HG02588 (cell line): ENCODE measurements at regions not wholly inside any gene's neighbourhood (a gene's known extent, or its start where the extent isn't known, plus 50 kb on each side); places are given as distances from the start of the nearest gene placed in this dataset.
"Not testable (repeated sequence)": the region's sequence is repeated elsewhere in the genome, so short reads cannot be mapped to it uniquely, and the experiment has no call there.

Source experiments
- ATAC-seq: cut with Tn5 transposase; IDR thresholded peaks from one replicate; pipeline ENCODE4 v1.9.1; 2021; ENCODE audit warnings: mild to moderate bottlenecking, moderate library complexity; ENCODE audit not compliant: unreplicated experiment

DNA sequence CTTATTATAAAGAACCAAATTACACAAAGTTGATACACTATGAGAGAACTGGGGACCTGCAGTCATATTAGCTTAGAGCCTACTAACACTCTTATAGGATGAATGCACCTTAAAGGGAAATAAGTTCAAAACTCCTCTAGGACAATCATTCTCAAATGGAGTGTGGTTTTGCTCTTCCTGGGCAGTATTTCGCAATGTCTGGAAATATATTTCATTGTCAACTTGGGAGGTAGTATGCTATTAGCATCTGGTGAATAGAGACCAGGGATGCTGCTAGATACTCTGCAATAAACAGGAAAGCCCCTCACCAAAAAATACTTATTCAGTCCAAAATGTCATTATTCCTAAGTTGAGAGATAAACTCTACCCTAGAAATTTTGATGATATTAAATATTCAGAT, 451.4 kb upstream of the ARPP21 start:
- no peak for ATAC-seq

DNA sequence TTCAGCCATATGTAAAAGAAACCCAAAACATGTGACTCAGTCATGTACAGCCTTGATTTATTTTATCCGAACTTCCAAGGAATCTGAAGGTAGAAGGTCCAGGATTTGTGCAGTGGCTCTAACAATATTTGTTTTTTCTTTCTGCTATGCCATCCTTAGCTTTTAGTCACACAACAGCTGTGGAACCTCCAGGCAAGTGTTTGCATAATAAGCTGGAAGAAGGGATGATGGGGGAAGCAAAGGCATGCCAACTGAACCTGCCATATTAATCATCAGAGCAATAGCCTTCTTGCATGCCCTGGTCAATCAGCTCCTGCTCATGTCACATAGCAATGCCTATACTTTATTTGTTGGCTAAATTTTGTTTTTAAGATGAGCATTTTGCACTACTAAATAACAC, 444.7 kb upstream of the ARPP21 start:
- ATAC-seq: no peak

DNA sequence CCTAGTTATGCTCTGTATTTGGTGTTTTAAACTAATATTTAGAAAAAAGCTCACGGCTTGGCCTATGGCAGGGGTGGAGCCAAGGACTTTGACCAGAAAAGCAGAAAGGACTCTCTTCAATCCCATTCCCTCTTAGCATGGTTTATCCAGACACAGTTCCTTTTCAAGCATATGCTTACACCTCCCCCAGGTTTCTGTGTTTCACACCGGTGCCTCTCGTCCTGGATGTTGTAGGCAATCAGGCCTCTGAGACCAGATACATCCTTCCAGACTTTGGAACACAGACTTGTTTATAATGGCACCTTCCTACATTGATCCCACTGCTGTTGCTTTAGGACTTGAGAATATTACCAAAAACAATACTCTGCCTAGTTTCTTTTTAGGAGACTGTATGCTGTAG, 440.5 kb upstream of the ARPP21 start:
- ATAC-seq: no peak

DNA sequence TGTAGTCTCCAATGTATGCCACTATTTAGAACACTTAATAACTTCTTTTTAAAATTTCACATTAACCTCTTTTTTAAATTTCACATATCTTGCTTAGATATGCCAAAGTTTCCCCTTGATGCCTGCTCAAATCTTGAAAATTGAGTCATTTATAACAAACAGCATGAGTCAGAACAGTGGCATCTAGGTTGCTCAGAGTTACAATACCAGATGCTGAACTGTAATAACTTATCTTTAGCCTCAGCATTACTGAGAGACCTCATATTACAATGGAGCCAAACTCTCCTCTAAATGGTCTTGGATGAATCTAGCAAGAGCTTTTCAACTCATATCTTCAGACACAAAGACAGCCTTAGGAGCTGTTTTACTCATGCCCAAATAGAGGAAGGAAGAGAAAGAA, 439.3 kb upstream of the ARPP21 start:
- ATAC-seq: no peak

DNA sequence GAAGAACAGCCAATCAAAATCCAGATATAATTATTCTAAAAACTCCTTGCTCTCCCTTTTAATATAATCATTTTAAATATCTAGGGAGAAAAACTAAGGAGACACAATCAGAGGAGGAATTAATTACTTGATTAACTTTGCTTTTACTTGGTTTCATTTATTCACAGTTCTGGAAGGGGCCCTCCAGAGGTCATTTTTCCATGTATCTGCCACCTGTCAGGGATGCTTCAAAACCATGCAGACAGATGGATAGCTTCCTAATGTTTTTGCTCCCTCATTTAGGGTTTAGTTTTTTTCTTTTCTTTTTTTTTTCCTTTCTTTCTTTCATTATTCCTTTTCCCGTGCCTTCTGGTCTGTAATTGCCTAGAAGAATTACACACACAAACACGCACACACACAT, 438.1 kb upstream of the ARPP21 start:
- no peak for ATAC-seq

DNA sequence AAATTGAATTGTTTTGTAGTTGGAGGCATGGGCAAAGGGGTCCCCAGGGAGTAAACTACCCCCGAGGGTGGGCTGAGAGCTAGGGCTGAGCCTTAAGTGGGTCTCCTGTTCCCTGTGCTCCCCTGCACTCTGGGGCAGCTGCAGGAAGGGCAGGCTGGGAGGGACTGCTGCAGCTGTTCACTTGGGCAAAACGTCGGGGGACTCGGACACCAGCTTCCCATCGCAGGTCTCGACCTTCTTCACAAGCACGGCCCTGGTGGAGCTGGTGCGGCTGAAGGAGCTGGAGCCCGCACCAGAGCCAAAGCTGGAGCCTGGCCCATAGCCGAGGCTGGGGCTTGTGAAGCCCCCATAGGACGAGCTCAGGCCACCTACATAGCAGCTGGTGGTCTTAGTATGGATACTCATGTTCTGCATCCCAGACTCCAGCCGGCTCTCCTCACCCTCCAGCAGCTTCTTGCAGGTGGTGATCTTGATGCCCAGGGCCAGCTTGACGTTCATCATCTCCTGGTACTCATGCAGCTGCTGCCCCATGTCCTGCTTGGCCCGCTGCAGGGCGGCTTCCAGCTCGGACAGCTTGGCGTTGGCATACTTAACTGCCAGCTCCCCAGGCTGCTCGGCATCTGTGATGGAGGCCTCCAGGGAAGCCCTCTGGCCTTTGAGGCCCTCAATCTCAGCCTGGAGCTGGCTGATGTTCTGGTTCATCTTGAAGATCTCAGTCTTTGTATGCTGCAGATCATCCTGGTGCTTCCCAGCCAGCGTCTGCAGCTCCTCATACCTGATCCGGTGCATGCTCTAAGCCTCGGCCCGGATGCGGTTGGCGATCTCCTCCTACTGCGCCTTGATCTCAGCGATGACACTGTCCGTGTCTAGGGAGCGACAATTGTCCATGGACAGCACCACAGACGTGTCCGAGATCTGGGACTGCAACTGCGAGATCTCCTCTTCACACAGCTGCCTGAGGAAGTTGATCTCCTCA, 423.5 kb upstream of the ARPP21 start:
- no peak for ATAC-seq

DNA sequence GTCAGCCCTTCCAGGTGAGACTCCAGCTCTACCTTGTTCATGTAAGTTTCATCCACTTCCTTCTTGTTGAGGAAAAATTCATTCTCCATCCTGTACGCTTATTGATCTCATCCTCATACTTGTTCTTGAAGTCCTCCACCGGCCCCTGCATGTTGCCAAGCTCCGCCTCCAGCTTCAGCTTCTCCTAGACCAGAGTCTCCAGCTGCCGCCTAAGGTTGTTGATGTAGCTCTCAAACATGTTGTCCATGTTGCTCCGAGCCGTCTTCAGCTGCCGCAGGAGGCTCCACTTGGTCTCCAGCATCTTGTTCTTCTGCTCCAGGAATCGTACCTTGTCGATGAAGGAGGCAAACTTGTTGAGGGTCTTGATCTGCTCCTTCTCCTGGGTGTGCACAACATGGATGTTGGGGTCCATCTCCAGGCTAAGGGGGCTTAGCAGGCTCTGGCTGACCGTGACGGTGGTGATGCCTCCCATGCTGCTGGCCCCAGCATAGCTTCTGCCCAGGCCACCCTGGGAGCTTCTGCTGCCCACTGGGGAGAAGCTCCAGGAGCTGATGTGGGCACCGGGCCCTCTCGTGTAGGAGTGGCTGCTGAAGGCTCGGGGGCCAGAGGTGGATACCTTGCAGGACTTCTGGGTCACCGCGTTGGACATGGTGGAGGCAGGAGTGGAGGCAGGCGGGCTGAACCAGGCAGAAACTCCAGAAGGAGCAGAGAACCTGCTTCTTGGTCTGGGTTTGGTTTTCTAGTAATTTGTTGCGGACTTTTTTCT, 422.6 kb upstream of the ARPP21 start:
- no peak for ATAC-seq

DNA sequence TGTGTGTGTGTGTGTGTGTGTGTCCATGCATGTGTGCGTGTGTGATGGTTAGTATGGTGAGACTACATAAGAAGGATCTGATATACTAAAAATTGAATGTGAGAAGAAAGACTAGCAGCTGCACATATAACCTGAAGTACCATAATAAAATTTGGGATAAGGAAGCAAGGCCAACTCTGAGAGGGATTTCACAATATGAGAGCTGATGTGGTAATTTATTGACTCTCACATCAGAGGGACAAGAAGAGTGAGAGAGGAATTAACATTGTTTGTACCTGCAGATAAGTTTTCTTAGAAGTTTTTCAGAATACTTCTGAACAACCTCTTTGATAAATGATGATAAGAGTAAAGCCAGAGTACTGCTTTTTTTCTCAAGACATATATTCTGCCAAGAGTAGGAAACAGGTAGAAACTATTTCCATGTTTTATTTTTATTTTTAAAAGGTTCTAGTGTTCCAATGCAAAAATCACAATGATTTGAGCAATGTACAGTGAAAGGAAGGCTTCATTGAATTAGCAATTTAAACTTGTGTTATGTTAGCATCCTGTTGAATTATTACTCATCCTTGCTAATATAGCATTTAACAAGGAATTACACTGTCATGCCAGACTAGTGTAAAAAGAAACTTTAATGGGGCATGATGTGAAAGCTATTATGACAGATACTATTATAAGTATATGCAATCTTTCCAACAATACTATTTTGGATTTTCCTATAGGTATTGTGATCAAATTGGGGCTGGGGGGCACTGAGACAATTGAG, 415.5 kb upstream of the ARPP21 start:
- no peak for ATAC-seq

DNA sequence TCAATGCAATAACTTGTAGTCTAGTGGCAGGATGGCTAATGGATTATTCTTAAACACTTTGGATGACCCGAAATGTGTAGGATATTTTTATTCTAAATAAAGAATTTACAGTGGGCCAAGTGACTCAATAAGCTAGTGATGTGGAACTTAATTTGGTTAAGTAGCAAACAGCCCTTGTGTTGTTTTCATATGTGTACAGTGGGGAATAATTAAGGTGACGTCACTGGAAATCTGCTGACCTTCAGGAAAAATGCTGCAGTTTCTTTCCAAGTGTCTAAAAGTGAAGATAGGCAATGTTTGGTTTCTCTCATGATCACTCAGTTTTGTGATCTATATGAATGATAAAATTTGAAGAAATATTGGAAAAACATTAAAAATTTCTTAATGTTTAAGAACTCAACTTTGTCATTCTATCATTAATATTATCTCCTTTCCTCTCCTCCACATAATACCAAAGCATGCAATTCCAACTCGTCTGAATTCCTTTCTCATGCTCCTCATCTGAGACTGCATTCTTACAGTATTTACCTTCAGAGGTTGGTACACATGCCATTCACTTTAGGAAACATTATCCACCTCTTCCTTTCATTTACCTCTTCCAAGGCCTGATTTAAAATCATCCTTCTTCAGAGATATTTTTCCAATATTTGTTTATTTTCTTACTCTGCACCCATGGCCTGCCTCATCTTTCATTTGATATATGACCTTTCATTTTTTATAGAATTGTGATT, 414.6 kb upstream of the ARPP21 start:
- ATAC-seq: no peak

DNA sequence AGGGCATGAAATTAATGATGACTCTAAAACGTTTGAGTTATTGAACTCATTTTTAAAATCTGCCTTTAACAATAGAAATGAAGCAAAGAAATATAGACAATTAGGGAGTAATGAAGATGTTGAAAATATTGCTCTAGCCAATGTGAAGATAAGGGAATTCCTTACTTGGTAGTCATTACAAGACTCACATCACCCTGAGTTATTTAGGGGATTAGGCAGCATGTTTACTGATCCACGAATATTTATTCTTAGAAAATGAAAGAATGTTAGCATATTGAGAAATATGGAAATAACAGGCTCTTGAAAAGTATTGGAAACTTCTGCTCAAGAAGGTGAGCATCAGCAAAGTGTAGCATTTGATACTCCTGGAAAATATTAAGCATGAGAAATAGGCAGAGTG, 398.1 kb upstream of the ARPP21 start:
- no peak for ATAC-seq

DNA sequence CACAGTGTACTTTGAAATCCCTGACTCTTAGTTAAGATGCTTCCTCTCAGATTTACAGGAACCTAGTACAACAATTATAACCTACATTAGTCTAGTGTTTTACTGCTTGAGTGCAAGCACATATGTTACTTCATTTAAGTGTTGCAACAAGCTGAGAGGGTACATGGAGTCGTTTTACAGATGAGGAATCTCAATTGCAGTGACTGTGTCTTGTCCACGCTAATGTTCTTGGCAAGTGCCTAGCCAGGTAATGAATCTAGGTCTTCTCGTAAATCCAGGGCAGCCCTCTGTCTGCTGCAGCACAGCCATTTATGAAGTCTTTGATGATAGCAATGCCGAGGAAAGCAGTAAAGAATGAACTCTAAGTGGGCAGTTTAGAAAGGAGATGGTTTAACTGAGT, 384.4 kb upstream of the ARPP21 start:
- ATAC-seq: no peak

DNA sequence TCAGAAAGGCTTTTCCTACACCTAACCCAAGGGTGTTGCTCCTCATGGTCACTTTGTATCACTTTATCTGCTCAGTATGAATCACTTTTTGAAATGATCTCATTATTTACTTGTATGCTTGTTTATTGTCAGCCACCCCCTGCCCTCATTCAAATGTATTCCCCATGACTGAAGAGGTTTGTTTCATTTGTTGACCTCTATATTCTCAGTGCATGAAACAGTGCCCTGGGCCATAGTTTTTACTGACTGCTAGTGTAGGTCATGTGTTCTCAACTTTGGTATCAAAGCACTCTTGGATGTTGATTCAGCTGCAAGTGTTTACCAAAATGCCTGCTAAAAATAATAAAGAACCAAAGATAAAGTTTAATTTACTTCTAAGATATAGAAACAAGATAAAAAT, 381.7 kb upstream of the ARPP21 start:
- no peak for ATAC-seq

DNA sequence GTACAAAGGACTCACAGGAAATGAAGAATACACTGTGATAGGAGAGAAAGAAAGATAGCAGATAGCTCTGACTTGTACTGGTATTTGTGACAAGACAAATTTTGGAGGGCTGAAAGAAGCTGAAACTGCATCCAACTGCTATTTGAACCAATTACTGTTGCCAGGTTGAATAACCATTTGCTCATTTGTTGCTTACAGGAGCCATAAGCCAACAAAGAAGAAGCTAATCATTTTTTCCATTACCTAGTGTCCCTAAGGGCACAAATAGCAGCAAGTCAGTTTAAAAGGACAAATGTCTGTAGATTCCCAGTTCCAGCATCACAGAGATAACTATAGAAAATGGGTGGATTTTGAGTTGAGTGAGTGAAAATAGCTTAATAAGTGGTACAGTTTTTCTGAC, 376.9 kb upstream of the ARPP21 start:
- ATAC-seq: no peak

DNA sequence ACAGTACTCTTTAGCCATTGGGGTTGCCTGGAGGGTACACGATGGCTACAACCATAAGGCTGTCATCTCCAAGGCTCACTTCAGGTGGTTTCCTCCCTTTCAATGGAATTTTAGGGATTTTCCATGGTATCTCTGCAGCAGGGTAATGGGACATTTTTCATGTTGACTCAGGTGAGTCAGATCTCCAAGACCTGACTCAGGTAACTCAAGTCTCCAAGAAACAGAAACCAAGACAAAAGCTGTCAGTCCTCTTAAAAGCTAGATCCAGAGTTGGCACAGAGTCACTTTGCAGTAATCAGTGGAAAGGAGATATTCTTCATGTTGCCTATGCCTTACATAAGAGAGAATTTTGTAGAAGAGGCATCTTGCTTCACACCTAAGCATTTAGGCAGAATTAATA, 375.8 kb upstream of the ARPP21 start:
- no peak for ATAC-seq

DNA sequence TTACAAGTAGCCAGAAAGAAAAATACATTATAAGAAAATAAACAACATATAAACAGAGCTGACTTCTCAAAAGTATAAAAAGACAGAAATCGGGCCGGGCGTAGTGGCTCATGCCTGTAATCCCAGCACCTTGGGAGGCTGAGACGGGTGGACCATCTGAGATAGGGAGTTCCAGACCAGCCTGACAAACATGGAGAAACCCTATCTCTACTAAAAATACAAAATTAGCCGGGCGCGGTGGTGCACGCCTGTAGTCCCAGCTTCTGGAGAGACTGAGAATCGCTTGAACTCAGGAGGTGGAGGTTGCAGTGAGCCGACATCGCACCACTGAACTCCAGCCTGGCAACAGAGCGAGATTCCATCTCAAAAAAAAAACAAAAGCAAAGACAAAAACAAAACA, 373.3 kb upstream of the ARPP21 start:
- not testable (repeated sequence) for ATAC-seq

DNA sequence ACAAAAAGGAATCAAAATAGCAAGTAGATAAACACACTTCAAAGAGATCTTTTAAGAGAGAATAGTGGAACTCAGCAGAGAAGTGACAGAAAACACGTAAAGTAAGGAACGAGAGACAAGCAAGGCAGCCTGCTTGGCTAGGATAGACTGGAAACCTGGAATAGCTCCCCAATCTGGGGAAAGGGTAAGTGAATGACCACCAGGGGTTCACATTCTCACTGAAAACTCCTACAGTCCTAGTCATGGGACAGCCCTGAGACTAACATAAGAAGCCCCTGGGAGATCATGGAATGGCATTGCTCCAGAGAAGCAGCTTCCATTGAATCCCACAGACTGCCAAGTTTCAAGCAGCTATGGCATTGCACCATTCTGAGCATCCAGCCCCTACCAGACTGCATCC, 363.6 kb upstream of the ARPP21 start:
- no peak for ATAC-seq

DNA sequence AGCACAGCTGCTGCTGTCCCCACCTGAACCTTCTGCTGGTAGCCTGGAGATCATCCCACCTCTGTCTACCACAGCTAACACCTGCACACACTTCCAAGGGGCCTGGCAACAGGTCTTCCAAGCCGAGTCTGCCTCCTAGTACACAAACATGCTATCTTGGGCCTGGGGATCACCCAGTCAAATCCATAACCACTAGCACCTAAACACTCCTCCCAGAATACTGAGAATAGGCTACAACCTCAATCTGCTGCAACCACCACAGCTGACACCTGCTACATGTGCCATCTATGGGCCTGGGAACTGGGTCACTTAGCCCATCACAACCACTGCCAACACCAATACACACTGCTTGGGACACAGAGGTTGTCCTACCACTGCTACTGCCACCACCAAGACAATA, 362.8 kb upstream of the ARPP21 start:
- no peak for ATAC-seq

DNA sequence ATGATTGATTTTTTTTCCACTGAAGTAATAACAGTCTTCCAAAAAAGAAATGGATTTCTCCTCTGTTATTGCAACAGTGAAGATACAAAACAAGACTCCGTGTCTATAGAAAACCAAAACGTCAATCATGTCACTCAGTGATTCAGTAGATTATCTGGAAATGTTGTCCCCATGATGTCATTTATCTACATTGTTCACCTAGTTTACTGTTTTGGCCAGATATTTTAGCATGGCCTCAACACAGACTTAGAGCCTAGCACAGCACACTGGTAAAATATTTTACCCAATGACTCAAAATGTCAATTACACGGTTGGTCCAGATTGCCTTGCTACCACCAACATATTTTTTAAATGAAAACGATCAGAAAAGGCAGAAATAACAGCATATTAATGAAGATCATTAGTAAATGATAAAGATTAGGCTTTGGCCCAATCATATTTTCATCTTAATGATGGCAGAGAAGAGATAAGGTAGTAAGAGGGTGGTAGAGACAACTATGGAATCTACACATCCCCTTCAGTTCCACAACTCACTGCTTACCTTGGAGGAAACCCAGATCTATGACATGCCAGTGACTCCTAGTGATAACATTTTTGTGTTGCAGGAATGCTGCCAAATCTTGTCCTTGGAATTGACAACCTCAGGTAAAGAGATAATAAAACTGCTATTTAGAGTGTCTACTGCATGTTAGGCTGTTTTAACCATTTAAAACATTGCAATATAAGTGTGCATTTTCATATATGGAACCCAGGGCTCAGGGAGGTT, 347.7 kb upstream of the ARPP21 start:
- no peak for ATAC-seq

DNA sequence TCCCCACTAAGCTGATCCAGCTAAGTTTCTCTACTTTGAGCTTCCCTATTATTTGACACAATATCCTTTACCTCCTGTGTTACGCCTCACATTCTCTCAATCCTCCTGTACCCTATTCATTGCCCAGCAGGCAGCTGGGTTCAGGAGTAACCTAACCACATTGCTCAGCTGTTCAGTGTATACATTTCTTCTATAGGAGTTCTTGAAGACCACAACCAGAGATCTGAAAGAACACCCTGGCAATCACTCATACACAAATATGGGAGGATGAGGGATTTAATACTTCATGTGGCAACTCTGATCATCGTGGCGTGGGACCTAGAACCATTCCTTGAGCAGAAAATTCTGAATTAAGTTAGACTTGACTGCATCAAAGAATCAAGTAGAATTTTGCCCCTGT, 346.8 kb upstream of the ARPP21 start:
- ATAC-seq: no peak

DNA sequence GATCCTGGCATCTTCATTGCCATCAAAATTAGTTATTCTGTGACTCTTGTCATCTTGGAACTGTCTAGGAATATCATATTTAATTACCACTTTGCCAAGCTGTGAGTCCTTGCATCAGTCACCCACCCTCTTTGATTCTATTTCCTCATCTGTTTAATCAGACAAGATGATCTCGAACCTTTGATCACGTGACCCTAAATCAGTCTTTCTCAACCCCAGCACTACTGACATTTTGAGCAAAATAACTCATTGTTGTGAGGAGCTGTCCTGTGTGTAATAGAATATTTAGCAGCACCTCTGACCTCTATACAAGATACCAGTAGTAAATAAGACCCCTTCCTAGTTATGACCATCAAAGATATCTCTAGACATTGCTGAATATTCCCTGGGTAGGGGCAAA, 343.4 kb upstream of the ARPP21 start:
- no peak for ATAC-seq
